SK-N-SH treated with all-trans-retinoic acid at 6 μM for 48 hours (cell line): ENCODE measurements at regions not wholly inside any gene's neighbourhood (a gene's known extent, or its start where the extent isn't known, plus 50 kb on each side); places are given as distances from the start of the nearest gene placed in this dataset.

Experiments
- ESRRG ChIP-seq: fragments of 250-450 bp; sonication (Bioruptor Pico); IDR thresholded peaks from 2 replicates; pipeline ENCODE4 v1.6.1; 2021; ENCODE audit warnings: mild to moderate bottlenecking
- ISL1 ChIP-seq: fragments of 250-450 bp; sonication (Bioruptor Pico); IDR thresholded peaks from 2 replicates; pipeline ENCODE4 v2.1.2; 2022; ENCODE audit warnings: mild to moderate bottlenecking, moderate library complexity
- ZFP30 ChIP-seq: fragments of 450-650 bp; formaldehyde crosslinking; IDR thresholded peaks from 2 replicates; pipeline ENCODE4 v1.5.0; 2022; ENCODE audit warnings: mild to moderate bottlenecking, moderate library complexity

GRCh38 chr3:182413061-182413460 lies 380.2 kb upstream of the ATP11B start:
- TF ChIP-seq ISL1 (no peak), ZFP30 (no peak), ESRRG (CRISPR knock-in tag) (no peak)
